Activated T-cell treated with anti-CD3 and anti-CD28 coated beads for 48 hours (primary cell): ENCODE measurements at regions not wholly inside any gene's neighbourhood (a gene's known extent, or its start where the extent isn't known, plus 50 kb on each side); places are given as distances from the start of the nearest gene placed in this dataset.
"Not testable (repeated sequence)": the region's sequence is repeated elsewhere in the genome, so short reads cannot be mapped to it uniquely, and the experiment has no call there.

Experiments
- DNase-seq: peaks from one replicate; pipeline ENCODE4 v3.0.0-alpha.2; 2020; ENCODE audit warnings: low read depth

DNA sequence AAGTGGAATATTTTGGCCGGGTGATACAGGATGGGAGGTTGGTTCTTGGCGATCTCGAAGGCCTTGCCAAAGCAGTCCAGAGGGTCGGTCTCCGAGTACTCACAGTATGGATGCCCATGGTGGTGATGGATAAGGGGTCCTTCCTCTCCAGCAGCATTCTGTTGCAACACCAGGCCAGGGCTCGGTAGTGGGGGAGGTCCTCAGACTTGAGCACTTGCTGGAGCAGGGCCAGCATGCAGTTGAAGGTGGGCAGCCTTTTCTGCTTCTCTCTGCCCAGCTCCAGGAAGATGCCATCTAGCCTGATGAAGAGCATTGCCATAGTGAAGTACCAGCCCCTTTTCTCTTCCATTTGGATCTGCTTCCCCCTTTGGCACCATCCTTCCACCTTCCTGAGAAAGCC lies 99.4 kb upstream of the MCHR2 start:
- no peak for DNase-seq

DNA sequence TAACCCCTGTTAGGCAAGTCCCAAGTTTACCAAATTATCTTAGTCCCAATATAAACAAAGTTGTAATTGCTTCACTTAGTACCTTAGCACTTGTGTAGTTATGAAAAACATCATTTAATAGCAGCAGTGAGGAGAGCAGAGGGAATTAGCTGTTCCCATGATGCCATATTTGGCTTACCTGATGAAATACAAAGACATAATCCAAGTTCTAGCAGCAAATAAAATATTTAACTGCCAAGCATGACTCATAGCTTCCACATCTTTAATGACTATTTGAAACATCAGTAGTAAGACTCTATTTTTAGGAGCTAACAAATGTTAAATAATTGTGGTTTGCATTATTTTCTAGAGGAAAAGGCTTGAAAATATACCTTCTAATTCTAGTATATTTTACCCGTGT lies 94.0 kb upstream of the MCHR2 start:
- no peak for DNase-seq

DNA sequence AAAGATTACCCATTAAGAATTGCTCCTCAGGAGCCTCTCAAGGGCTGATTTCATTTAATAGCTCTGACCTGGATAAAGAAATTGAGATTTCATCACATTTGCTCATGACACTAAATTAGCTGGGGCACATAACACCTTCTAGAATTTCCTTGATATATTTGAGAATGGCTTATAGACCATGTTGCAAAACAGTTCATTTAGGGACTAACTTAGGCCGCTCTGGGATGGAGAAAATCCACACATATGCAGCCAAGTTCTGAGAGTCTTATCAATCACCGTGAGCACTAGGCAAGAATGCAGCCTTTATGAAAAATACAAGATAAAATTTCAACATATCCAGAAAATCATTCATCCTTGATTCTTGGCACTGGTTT lies 91.0 kb upstream of the MCHR2 start:
- no peak for DNase-seq

DNA sequence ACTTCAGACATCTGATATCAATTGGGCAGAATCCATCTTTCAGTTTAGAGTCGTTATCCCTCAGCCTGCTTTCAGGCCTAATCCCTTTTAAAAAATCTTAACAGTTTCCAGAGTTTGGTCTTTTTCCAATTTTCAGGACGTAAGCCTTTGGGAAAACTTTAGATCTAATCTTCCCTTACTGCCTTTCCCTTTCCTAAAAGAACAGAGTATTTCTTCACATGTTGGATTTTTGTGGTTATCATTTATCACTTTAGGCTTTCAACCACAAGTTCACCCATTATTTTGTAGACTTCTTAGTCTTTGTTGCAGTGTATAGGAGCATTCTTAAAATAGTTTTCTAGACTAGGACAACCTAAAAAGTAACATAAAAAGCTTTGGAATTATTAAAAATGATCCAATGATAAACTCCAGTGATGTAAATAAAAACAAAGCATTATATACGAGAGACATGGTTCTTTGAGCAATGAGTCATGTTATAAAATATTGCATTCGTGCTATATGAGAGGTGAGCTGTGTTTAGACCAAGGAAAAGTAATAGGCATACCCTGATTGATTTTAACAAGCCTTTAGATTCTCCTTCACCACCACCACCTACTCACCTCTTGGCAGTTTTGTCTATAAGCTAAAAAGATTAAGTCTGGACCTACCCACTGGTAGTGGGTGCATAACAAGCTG lies 90.4 kb upstream of the MCHR2 start:
- no peak for DNase-seq

DNA sequence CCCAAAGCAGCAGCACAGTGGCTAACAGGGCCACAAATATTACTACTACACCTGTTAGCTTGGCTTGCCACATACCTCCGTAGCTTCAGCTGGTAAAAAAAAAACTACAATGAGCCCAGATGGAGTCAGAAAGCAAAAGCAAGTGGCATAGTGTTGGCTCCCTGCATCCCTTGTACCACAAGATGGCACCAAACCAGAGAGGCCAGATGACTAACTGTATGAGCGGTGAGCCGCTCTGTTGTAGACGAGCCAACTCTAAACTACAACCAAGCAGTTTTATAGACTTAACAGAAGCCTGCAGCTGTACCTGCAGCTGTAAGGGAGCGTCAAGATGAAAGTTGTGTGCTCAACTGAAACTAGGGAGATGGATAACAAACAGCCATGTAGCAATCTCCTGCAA lies 84.5 kb upstream of the MCHR2 start:
- no peak for DNase-seq

DNA sequence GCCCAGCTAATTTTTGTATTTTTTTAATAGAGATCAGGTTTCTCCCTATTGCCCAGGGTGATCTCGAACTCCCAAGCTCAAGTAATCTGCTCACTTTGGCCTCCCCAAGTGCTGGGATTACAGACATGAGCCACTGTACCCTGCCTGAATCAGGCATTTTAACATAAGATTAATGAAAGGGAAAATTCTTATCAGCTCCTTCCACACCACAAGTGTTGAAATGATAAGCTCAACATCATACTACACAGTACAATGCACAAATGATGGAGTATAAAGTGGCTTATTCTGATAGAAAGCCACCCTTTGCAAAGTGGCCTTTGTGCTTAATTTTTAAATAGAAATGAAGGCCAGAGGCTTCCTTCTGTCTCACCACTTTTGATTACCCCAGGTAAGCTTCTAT lies 71.3 kb upstream of the MCHR2 start:
- no peak for DNase-seq

DNA sequence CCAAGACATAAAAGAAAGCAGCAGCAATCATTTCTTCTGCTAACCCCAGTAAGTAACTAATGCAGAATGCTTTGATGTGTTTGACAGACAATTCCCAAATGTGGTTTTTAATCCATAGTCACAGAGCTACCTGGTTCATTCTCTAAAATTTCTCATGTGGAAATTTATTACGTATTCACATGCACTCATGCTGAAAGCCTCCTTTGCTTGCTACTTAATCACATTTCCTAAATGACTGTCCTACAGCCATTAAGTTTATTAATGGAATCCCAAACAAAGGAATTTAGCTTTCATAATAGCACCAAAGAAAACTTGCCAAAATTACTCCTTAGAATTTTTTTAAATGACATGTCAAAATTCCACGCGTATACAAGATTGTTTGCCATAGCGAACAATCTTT lies 68.6 kb upstream of the MCHR2 start:
- DNase-seq = no peak

DNA sequence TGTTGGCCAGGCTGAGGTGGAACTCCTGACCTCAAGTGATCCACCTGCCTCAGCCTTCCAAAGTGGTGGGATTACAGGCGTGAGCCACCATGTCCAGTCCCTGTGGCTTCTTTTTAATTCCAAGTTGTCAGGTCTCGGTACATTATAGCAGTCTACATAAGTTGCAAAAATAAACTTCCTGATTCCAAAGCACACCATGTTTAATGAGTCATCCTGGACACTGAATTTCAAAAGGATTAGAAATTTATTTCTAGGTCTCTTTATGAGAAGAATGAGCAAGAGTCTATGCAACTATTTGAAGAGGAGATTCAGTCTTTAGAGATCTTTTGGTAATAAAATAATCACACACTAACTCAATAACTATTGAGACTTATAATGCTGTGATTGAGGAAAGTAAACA lies 63.9 kb upstream of the MCHR2 start:
- no peak for DNase-seq

DNA sequence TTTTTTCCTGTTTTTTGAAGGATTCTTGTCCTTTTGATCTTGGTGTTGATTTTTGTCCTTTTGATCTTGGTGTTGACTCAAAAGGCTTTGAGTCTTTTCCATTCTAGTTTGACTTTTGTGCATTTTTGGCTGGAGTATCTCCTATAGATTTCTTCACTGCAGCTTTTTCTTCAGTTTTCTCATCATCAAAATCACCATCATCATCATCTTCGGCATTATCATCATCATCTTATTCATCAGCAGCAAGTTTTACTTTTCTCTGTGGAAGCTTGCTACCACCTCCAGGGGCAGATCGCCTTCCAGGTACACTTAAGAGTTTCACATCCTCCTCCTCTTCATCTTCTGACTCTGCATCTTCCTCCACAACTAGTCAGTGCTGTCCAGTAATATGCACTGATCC lies 56.5 kb upstream of the MCHR2 start:
- DNase-seq = no peak

DNA sequence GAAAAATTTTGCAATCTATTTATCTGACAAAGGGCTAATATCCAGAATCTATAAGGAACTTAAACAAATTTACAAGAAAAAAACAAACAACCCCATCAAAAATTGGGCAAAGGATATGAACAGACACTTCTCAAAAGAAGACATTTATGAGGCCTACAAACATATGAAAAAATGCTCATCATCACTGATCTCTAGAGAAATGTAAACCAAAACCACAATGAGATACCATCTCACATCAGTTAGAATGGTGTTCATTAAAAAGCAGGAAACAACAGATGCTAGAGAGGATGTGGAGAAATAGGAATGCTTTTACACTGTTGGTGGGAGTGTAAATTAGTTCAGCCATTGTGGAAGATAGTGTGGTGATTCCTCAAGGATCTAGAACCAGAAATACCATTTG lies 49.9 kb upstream of the MCHR2 start:
- DNase-seq = not testable (repeated sequence)
